Endothelial cell of umbilical vein (primary cell): ENCODE measurements at regions not wholly inside any gene's neighbourhood (a gene's known extent, or its start where the extent isn't known, plus 50 kb on each side); places are given as distances from the start of the nearest gene placed in this dataset.

Experiments used
- BruUV-seq: library from RNA; stranded (reverse); fragments of 400-500 nt; replicated peaks from 2 replicates; lab custom pipeline; 2021; lab: Mats Ljungman, UMichigan
- CTCF ChIA-PET: fragments of 300-600, 350-600 bp; sonication (Branson Sonifier 250); formaldehyde crosslinking; loops from one replicate; lab custom pipeline; 2021; ENCODE audit warnings: antibody characterized with exemption, inconsistent platforms; lab: Charles Lee
- POLR2A ChIA-PET: fragments of 300-600, 350-600 bp; sonication (Branson Sonifier 250); formaldehyde crosslinking; loops from one replicate; lab custom pipeline; 2021; ENCODE audit warnings: antibody characterized with exemption, inconsistent platforms; lab: Charles Lee
- DNase-seq: peaks from one replicate; pipeline ENCODE4 v3.0.0-alpha.2; 2011; ENCODE audit warnings: low read depth, low spot score
- FAIRE-seq: peaks from 2 replicates; lab custom pipeline; 2011; peaks lifted over from hg19 to GRCh38; lab: Jason Lieb, UNC
- H2AFZ ChIP-seq: 2 replicates; pipeline ENCODE4 v1.6.0; 2012; ENCODE audit warnings: low read depth, low read length, control low read depth, inconsistent platforms
- H3K27ac ChIP-seq: 2 replicates; pipeline ENCODE4 v1.5.1; 2011; ENCODE audit warnings: low read depth, mild to moderate bottlenecking, control low read depth, low read length, moderate library complexity; ENCODE audit not compliant: insufficient read depth
- H3K27me3 ChIP-seq, 2 experiments: 2 replicates each; pipeline versions ENCODE4 v1.6.0 to v1.6.1; 2011; ENCODE audit warnings: low read length in 2 of 2, mixed read lengths in 1 of 2; ENCODE audit not compliant: control insufficient read depth in 2 of 2, insufficient read depth in 2 of 2
- H3K36me3 ChIP-seq, 2 experiments: 2 replicates in 1 of 2; 3 replicates in 1 of 2; pipeline ENCODE4 v1.5.1; 2011; ENCODE audit warnings: low read length in 2 of 2, mild to moderate bottlenecking in 1 of 2, moderate library complexity in 1 of 2; ENCODE audit not compliant: control insufficient read depth in 2 of 2, insufficient read depth in 2 of 2; ENCODE audit errors: extremely low read depth in 1 of 2
- H3K4me1 ChIP-seq: 3 replicates; pipeline ENCODE4 v1.5.1; 2011; ENCODE audit warnings: mild to moderate bottlenecking, low read length; ENCODE audit not compliant: control insufficient read depth, insufficient read depth; ENCODE audit errors: extremely low read depth
- H3K4me2 ChIP-seq: 2 replicates; pipeline ENCODE4 v1.6.1; 2011; ENCODE audit warnings: low read length, control low read depth, mixed read lengths; ENCODE audit not compliant: insufficient read depth
- H3K4me3 ChIP-seq, 3 experiments: fragments of 200-600 bp in 1 of 3; sonication (generic), shearing (Covaris generic) in 1 of 3; replicated peaks in 1 of 3; 2 replicates each; pipeline ENCODE4 v1.5.1; 2011 to 2016; ENCODE audit warnings: control low read depth in 3 of 3, low read length in 3 of 3, mild to moderate bottlenecking in 2 of 3, inconsistent platforms in 1 of 3, low read depth in 1 of 3, moderate library complexity in 1 of 3; ENCODE audit not compliant: insufficient read depth in 1 of 3
- H3K79me2 ChIP-seq: 2 replicates; pipeline ENCODE4 v1.6.0; 2012; ENCODE audit warnings: low read length, inconsistent platforms; ENCODE audit not compliant: control insufficient read depth, insufficient read depth
- H3K9ac ChIP-seq: replicated peaks from 2 replicates; pipeline ENCODE3; 2011; ENCODE audit warnings: low read length, control low read depth; ENCODE audit not compliant: insufficient read depth; ENCODE audit errors: extremely low read depth
- H3K9me1 ChIP-seq: replicated peaks from 3 replicates; pipeline ENCODE4 v1.6.0; 2011; ENCODE audit warnings: mild to moderate bottlenecking, low read length; ENCODE audit not compliant: control insufficient read depth, insufficient read depth; ENCODE audit errors: extremely low read depth
- H3K9me3 ChIP-seq: replicated peaks from 2 replicates; pipeline ENCODE4 v1.5.1; 2012; ENCODE audit warnings: low read length, inconsistent platforms; ENCODE audit not compliant: control insufficient read depth, insufficient read depth
- H4K20me1 ChIP-seq: replicated peaks from 2 replicates; pipeline ENCODE3; 2011; ENCODE audit warnings: mild to moderate bottlenecking, low read length; ENCODE audit not compliant: control insufficient read depth, insufficient read depth; ENCODE audit errors: extremely low read depth
- EZH2 ChIP-seq: IDR thresholded peaks from 2 replicates; pipeline ENCODE4 v1.6.1; 2012; ENCODE audit warnings: borderline replicate concordance, low read depth, mild to moderate bottlenecking, moderate library complexity, low read length, inconsistent platforms; ENCODE audit not compliant: severe bottlenecking
- FOS ChIP-seq: IDR thresholded peaks from 2 replicates; pipeline ENCODE4 v1.6.1; 2011; ENCODE audit warnings: mild to moderate bottlenecking, low read length, moderate library complexity, borderline replicate concordance; ENCODE audit not compliant: insufficient read depth
- GATA2 ChIP-seq: IDR thresholded peaks from 2 replicates; pipeline ENCODE4 v1.7.0; 2011; ENCODE audit warnings: low read depth, mild to moderate bottlenecking, moderate library complexity, mixed read lengths, low read length; ENCODE audit not compliant: insufficient read length, insufficient read depth
- JUN ChIP-seq: IDR thresholded peaks from 2 replicates; pipeline ENCODE4 v1.6.1; 2011; ENCODE audit warnings: borderline replicate concordance, low read depth; ENCODE audit not compliant: insufficient read length, insufficient read depth
- MAX ChIP-seq: IDR thresholded peaks from 2 replicates; pipeline ENCODE4 v1.6.1; 2011; ENCODE audit not compliant: insufficient read depth, insufficient read length
- MYC ChIP-seq: IDR thresholded peaks from one replicate; pipeline ENCODE4 v1.6.1; 2011; ENCODE audit warnings: mild to moderate bottlenecking, low read depth, low read length
- POLR2A ChIP-seq: IDR thresholded peaks from 2 replicates; pipeline ENCODE4 v1.6.1; 2012; ENCODE audit warnings: low read depth, mild to moderate bottlenecking, control low read depth, low read length
- POLR2AphosphoS5 ChIP-seq: IDR thresholded peaks from 2 replicates; pipeline ENCODE4 v1.6.1; 2012; ENCODE audit warnings: low read depth, mild to moderate bottlenecking, control low read depth, low read length, moderate library complexity; ENCODE audit not compliant: insufficient read depth
- dilution Hi-C: fragments of 300-500 bp; cut with MboI; formaldehyde crosslinking; loops from one replicate; pipeline ENCODE4 v1.15.0; 2019; ENCODE audit warnings: low sequenced_read_pairs; ENCODE audit not compliant: extremely low pct_ligation_motif_present
- intact Hi-C: fragments of 100-400 bp; cut with micrococcal nuclease; formaldehyde crosslinking; loops from one replicate; pipeline ENCODE4 v1.10.0; 2022
- TF ChIP-seq, protein P1 (sequence below), 2 donors: IDR thresholded peaks; 1 replicate in 1 of 2; 2 replicates in 1 of 2; pipeline ENCODE4 v1.5.1; 2011; ENCODE audit warnings: low read length in 2 of 2, mild to moderate bottlenecking in 2 of 2, moderate library complexity in 2 of 2, control low read depth in 1 of 2, inconsistent platforms in 1 of 2, low read depth in 1 of 2; ENCODE audit not compliant: insufficient read depth in 1 of 2; ENCODE audit errors: extremely low read depth in 1 of 2

DNA sequence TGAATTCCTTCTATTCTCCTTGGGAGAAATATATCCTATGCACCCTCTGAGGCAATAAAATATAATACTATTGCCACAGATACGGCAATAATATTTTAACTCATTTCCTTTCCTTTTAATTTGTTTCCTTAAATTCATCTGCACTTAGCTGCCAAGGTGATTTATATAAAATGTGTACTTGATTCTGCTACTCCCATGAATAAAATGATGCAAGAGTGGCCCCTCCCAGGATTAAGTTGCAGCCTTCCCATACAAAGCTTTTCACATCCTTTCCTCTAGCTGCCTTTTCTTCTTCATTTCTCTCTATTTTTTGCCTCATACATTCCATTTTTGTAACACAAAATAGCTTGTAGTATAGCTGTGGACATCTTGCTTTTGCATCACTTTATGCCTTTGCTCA, 464.1 kb upstream of the ZEB2 start:
- no peak for FAIRE-seq
- no peaks in the 10 kb centered on the region for H3K36me3 ChIP-seq

More for the DNA sequence above, 464.1 kb upstream of the ZEB2 start:
- Histone ChIP-seq H2AFZ (no peak overlapping the region), H3K9me1 (no peaks in the 10 kb centered on the region), H3K9ac (no peak overlapping the region), H3K4me3 (no peak overlapping the region), H3K4me2 (no peak overlapping the region), H3K27ac (no peak overlapping the region), H3K4me1 (peaks cover 4% of the 10 kb centered on the region), H3K79me2 (no peaks in the 10 kb centered on the region), H3K9me3 (no peaks in the 10 kb centered on the region), H4K20me1 (no peaks in the 10 kb centered on the region), H3K27me3 (no peaks in the 10 kb centered on the region)
- TF ChIP-seq EZH2 (no peak), POLR2A (no peak), MYC (no peak), POLR2AphosphoS5 (no peak), JUN (no peak), GATA2 (no peak), FOS (no peak), MAX (no peak)
- TF ChIP-seq, protein P1, sequence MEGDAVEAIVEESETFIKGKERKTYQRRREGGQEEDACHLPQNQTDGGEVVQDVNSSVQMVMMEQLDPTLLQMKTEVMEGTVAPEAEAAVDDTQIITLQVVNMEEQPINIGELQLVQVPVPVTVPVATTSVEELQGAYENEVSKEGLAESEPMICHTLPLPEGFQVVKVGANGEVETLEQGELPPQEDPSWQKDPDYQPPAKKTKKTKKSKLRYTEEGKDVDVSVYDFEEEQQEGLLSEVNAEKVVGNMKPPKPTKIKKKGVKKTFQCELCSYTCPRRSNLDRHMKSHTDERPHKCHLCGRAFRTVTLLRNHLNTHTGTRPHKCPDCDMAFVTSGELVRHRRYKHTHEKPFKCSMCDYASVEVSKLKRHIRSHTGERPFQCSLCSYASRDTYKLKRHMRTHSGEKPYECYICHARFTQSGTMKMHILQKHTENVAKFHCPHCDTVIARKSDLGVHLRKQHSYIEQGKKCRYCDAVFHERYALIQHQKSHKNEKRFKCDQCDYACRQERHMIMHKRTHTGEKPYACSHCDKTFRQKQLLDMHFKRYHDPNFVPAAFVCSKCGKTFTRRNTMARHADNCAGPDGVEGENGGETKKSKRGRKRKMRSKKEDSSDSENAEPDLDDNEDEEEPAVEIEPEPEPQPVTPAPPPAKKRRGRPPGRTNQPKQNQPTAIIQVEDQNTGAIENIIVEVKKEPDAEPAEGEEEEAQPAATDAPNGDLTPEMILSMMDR (IDR thresholded peaks at IDR 0.05; ENCODE audit: extremely low read depth in 1 of 2, insufficient read depth in 1 of 2, low read depth in 1 of 2, low read length in 2 of 2) = no peak
- intact Hi-C loops (no loop called here), dilution Hi-C loops (no loop called here)
- ChIA-PET POLR2A (no interaction called here), CTCF (no interaction called here)
- BruUV-seq = no TSS peak
- no peak for DNase-seq
